Naive thymus-derived CD4-positive, alpha-beta T cell (primary cell): ENCODE measurements at regions not wholly inside any gene's neighbourhood (a gene's known extent, or its start where the extent isn't known, plus 50 kb on each side); places are given as distances from the start of the nearest gene placed in this dataset.

ENCODE experiments used
- ATAC-seq: fragments of 150-1000 bp; cut with Tn5 transposase; 2 replicates; pipeline ENCODE4 v1.10.0; 2021; ENCODE audit warnings: mild to moderate bottlenecking, moderate library complexity
- CTCF ChIA-PET: fragments of 350-600 bp; sonication (Branson Sonifier 250); formaldehyde crosslinking; loops from one replicate; lab custom pipeline; 2021; ENCODE audit warnings: antibody characterized with exemption; lab: Charles Lee
- POLR2A ChIA-PET: fragments of 350-600 bp; sonication (Branson Sonifier 250); formaldehyde crosslinking; loops from one replicate; lab custom pipeline; 2021; ENCODE audit warnings: antibody characterized with exemption, inconsistent platforms; lab: Charles Lee
- DNase-seq, 9 donors: peaks; one replicate each; pipeline versions ENCODE4 v3.0.0 to v3.0.0-alpha.2; 2020 to 2022; ENCODE audit warnings: mixed read lengths in 1 of 9
- H3K27ac ChIP-seq: one replicate; pipeline ENCODE4 v1.7.0; 2013; ENCODE audit warnings: mild to moderate bottlenecking, low read depth, low read length, moderate library complexity
- H3K27me3 ChIP-seq, 2 donors: one replicate each; pipeline ENCODE4 v1.7.0; 2013; ENCODE audit warnings: low read length in 2 of 2, mild to moderate bottlenecking in 2 of 2, moderate library complexity in 2 of 2; ENCODE audit not compliant: control insufficient read depth in 2 of 2, insufficient read depth in 2 of 2
- H3K36me3 ChIP-seq, 3 experiments: 1 replicate in 2 of 3; 2 replicates in 1 of 3; pipeline ENCODE4 v1.7.0; 2013; ENCODE audit warnings: low read length in 3 of 3, mild to moderate bottlenecking in 3 of 3, moderate library complexity in 1 of 3; ENCODE audit not compliant: insufficient read depth in 3 of 3, control insufficient read depth in 2 of 3
- H3K4me1 ChIP-seq, 2 donors: one replicate each; pipeline ENCODE4 v1.7.0; 2013; ENCODE audit warnings: low read length in 2 of 2, mild to moderate bottlenecking in 2 of 2, moderate library complexity in 1 of 2; ENCODE audit not compliant: control insufficient read depth in 2 of 2, insufficient read depth in 2 of 2
- H3K4me3 ChIP-seq: 2 replicates; pipeline ENCODE4 v1.7.0; 2013; ENCODE audit warnings: mild to moderate bottlenecking, low read length
- H3K9me3 ChIP-seq, 3 experiments: 1 replicate in 2 of 3; 2 replicates in 1 of 3; pipeline ENCODE4 v1.7.0; 2013; ENCODE audit warnings: low read length in 3 of 3; ENCODE audit not compliant: control insufficient read depth in 2 of 3
- H3K27ac Mint-ChIP-seq, 9 donors: one replicate each; pipeline ENCODE4 v1.8.0; 2020 to 2022; ENCODE audit warnings: mixed read lengths in 9 of 9, mild to moderate bottlenecking in 8 of 9, moderate library complexity in 5 of 9, inconsistent platforms in 2 of 9
- H3K27me3 Mint-ChIP-seq, 5 donors: one replicate each; pipeline ENCODE4 v1.8.0; 2021 to 2022; ENCODE audit warnings: mixed read lengths in 5 of 5, mild to moderate bottlenecking in 1 of 5
- H3K36me3 Mint-ChIP-seq, 5 donors: one replicate each; pipeline ENCODE4 v1.8.0; 2020 to 2022; ENCODE audit warnings: mixed read lengths in 5 of 5, mild to moderate bottlenecking in 3 of 5, inconsistent platforms in 1 of 5
- H3K4me1 Mint-ChIP-seq, 7 donors: one replicate each; pipeline ENCODE4 v1.8.0; 2020 to 2022; ENCODE audit warnings: mixed read lengths in 7 of 7, mild to moderate bottlenecking in 3 of 7, inconsistent platforms in 1 of 7
- H3K4me3 Mint-ChIP-seq, 10 donors: one replicate each; pipeline ENCODE4 v1.8.0; 2020 to 2022; ENCODE audit warnings: mild to moderate bottlenecking in 10 of 10, mixed read lengths in 10 of 10, moderate library complexity in 6 of 10, inconsistent platforms in 2 of 10
- H3K9me3 Mint-ChIP-seq, 11 donors: one replicate each; pipeline ENCODE4 v1.8.0; 2020 to 2022; ENCODE audit warnings: mixed read lengths in 11 of 11, mild to moderate bottlenecking in 4 of 11, inconsistent platforms in 1 of 11, moderate library complexity in 1 of 11
- intact Hi-C, 2 donors: fragments of 100-400 bp; cut with micrococcal nuclease; formaldehyde crosslinking; loops; one replicate each; pipeline ENCODE4 v1.15.1; 2023

GRCh38 chr1:5812295-5812694 is 179.9 kb downstream of the NPHP4 start:
- Mint-ChIP-seq H3K27ac (no peak overlapping the region), H3K9me3 (peaks cover 0 to 3% (median 0%) of the 10 kb centered on the region in 11 donors), H3K27me3 (peaks cover 0 to 35% (median 21%) of the 10 kb centered on the region in 5 donors), H3K36me3 (no peaks in the 10 kb centered on the region), H3K4me1 (no peaks in the 10 kb centered on the region), H3K4me3 (no peak overlapping the region)
- no peak overlapping the region for H3K4me3 ChIP-seq
- ChIA-PET CTCF (no interaction called here), POLR2A (no interaction called here)
- H3K4me1 ChIP-seq: no peaks in the 10 kb centered on the region
- no peaks in the 10 kb centered on the region for H3K9me3 ChIP-seq
- DNase-seq: no peak
- intact Hi-C loops: no loop called here
- ATAC-seq: no peak
- no peaks in the 10 kb centered on the region for H3K27me3 ChIP-seq
- no peak overlapping the region for H3K27ac ChIP-seq
- no peaks in the 10 kb centered on the region for H3K36me3 ChIP-seq

DNA sequence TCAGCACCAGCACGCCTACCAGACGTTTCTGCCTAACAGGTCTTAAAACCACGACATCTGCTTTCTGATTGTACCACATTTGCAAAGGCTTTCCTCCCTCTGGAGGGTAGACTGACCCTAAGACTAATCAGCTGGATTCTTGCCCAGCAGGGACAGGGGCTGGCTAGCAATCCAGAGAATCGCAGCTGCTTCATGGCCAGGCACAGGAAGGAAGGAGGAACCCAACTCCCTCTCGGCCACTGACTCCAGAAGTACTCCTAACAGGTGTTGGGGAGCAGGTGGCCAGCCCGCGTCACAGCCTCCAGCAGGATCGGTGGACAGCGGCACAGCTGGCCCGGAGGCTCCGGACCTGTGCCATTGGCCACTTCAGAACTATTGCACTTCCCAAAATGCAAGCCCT is 180.8 kb downstream of the NPHP4 start:
- Histone ChIP-seq H3K27ac (no peak overlapping the region), H3K4me3 (no peak overlapping the region), H3K27me3 (no peaks in the 10 kb centered on the region), H3K4me1 (no peaks in the 10 kb centered on the region), H3K9me3 (no peaks in the 10 kb centered on the region), H3K36me3 (no peaks in the 10 kb centered on the region)
- Mint-ChIP-seq H3K4me1 (no peaks in the 10 kb centered on the region), H3K27ac (no peak overlapping the region), H3K9me3 (peaks cover 0 to under 1% (median 0%) of the 10 kb centered on the region in 11 donors), H3K27me3 (peaks cover 0 to 26% (median 14%) of the 10 kb centered on the region in 5 donors), H3K36me3 (no peaks in the 10 kb centered on the region), H3K4me3 (no peak overlapping the region)
- ATAC-seq: no peak
- ChIA-PET CTCF (no interaction called here), POLR2A (no interaction called here)
- no peak for DNase-seq
- intact Hi-C loops: no loop called here

GRCh38 chr1:5810553-5811270 is 181.5 kb downstream of the NPHP4 start:
- H3K4me3 ChIP-seq: no peak overlapping the region
- no peaks in the 10 kb centered on the region for H3K4me1 ChIP-seq
- POLR2A ChIA-PET: no interaction called here
- intact Hi-C loops: no loop called here
- ATAC-seq: no peak
- no peaks in the 10 kb centered on the region for H3K9me3 ChIP-seq
- no peaks in the 10 kb centered on the region for H3K36me3 ChIP-seq
- Mint-ChIP-seq H3K36me3 (no peaks in the 10 kb centered on the region), H3K9me3 (no peaks in the 10 kb centered on the region), H3K4me3 (no peak overlapping the region), H3K4me1 (no peaks in the 10 kb centered on the region), H3K27ac (no peak overlapping the region), H3K27me3 (peaks cover 0 to 20% (median 9%) of the 10 kb centered on the region in 5 donors)
- CTCF ChIA-PET: interaction anchor here (0.6 kb wide), 2 partner anchors 10 to 38 kb away, joined by 3 read pairs; no protein-coding TSS in a partner anchor
- no peak for DNase-seq
- no peaks in the 10 kb centered on the region for H3K27me3 ChIP-seq
- no peak overlapping the region for H3K27ac ChIP-seq

GRCh38 chr1:5810131-5810530 is 182.1 kb downstream of the NPHP4 start:
- Histone ChIP-seq H3K27ac (no peak overlapping the region), H3K4me3 (no peak overlapping the region), H3K9me3 (no peaks in the 10 kb centered on the region), H3K27me3 (no peaks in the 10 kb centered on the region), H3K36me3 (no peaks in the 10 kb centered on the region), H3K4me1 (no peaks in the 10 kb centered on the region)
- DNase-seq: no peak
- H3K36me3 Mint-ChIP-seq: no peaks in the 10 kb centered on the region
- intact Hi-C loops: no loop called here
- no peak overlapping the region for H3K4me3 Mint-ChIP-seq
- no peak overlapping the region for H3K27ac Mint-ChIP-seq
- ATAC-seq: no peak
- H3K9me3 Mint-ChIP-seq: no peaks in the 10 kb centered on the region
- peaks cover 0 to 20% (median 9%) of the 10 kb centered on the region in 5 donors for H3K27me3 Mint-ChIP-seq
- CTCF ChIA-PET: no interaction called here
- POLR2A ChIA-PET: no interaction called here
- H3K4me1 Mint-ChIP-seq: no peaks in the 10 kb centered on the region

GRCh38 chr1:5809207-5809788 is 182.9 kb downstream of the NPHP4 start:
- Mint-ChIP-seq H3K4me3 (no peak overlapping the region), H3K27ac (no peak overlapping the region), H3K4me1 (no peaks in the 10 kb centered on the region), H3K9me3 (no peaks in the 10 kb centered on the region), H3K36me3 (no peaks in the 10 kb centered on the region), H3K27me3 (peaks cover 0 to 14% (median 9%) of the 10 kb centered on the region in 5 donors)
- ATAC-seq: no peak
- H3K36me3 ChIP-seq: no peaks in the 10 kb centered on the region
- no peaks in the 10 kb centered on the region for H3K4me1 ChIP-seq
- intact Hi-C loops: no loop called here
- CTCF ChIA-PET: no interaction called here
- no peaks in the 10 kb centered on the region for H3K27me3 ChIP-seq
- H3K9me3 ChIP-seq: no peaks in the 10 kb centered on the region
- DNase-seq: no peak
- no peak overlapping the region for H3K27ac ChIP-seq
- POLR2A ChIA-PET: no interaction called here
- H3K4me3 ChIP-seq: no peak overlapping the region

- H3K9me3 ChIP-seq: no peaks in the 10 kb centered on the region
- ATAC-seq (no peak), DNase-seq (no peak)
- Mint-ChIP-seq H3K9me3 (peaks cover 0 to 8% (median 0%) of the 10 kb centered on the region in 11 donors), H3K27ac (no peak overlapping the region), H3K4me3 (no peak overlapping the region), H3K27me3 (peaks cover 0 to 11% (median 2%) of the 10 kb centered on the region in 5 donors), H3K4me1 (no peaks in the 10 kb centered on the region), H3K36me3 (no peaks in the 10 kb centered on the region)
- H3K36me3 ChIP-seq: no peaks in the 10 kb centered on the region
- H3K27ac ChIP-seq: no peak overlapping the region
- ChIA-PET CTCF (no interaction called here), POLR2A (no interaction called here)
- intact Hi-C loops: no loop called here
- no peaks in the 10 kb centered on the region for H3K4me1 ChIP-seq
- H3K27me3 ChIP-seq: no peaks in the 10 kb centered on the region
- no peak overlapping the region for H3K4me3 ChIP-seq
Observed at GRCh38 chr1:5803851-5804250, 188.4 kb downstream of the NPHP4 start.

GRCh38 chr1:5802606-5803005 is 189.6 kb downstream of the NPHP4 start:
- DNase-seq: no peak
- ATAC-seq: no peak
- H3K4me3 ChIP-seq: no peak overlapping the region
- no peaks in the 10 kb centered on the region for H3K4me1 ChIP-seq
- CTCF ChIA-PET: no interaction called here
- no peaks in the 10 kb centered on the region for H3K36me3 ChIP-seq
- H3K27me3 ChIP-seq: no peaks in the 10 kb centered on the region
- peaks cover 0 to 8% (median 0%) of the 10 kb centered on the region in 11 donors for H3K9me3 Mint-ChIP-seq
- no peak overlapping the region for H3K27ac Mint-ChIP-seq
- H3K36me3 Mint-ChIP-seq: no peaks in the 10 kb centered on the region
- H3K4me1 Mint-ChIP-seq: no peaks in the 10 kb centered on the region
- peaks cover 0 to 12% (median 6%) of the 10 kb centered on the region in 5 donors for H3K27me3 Mint-ChIP-seq
- no peaks in the 10 kb centered on the region for H3K9me3 ChIP-seq
- H3K4me3 Mint-ChIP-seq: no peak overlapping the region
- POLR2A ChIA-PET: no interaction called here
- intact Hi-C loops: no loop called here
- H3K27ac ChIP-seq: no peak overlapping the region
